ENCODE measurements at regions not wholly inside any gene's neighbourhood (a gene's known extent, or its start where the extent isn't known, plus 50 kb on each side); places are given as distances from the start of the nearest gene placed in this dataset.

GRCh38 chr12:127360580-127360979, 906.4 kb upstream of the TMEM132C start:
- 81% methylated on average over 5 of the region's 6 CpGs for WGBS (ENCODE audit: insufficient coverage)
- POLR2A ChIA-PET = no interaction called here
- no peaks in the 10 kb centered on the region for H3K4me1 ChIP-seq (ENCODE audit: control extremely low read depth in 1 of 4, control insufficient read depth in 4 of 4, insufficient read depth in 4 of 4, low read length in 3 of 4)
- CTCF ChIA-PET = no interaction called here
- no peak overlapping the region for H3K27ac ChIP-seq (ENCODE audit: insufficient read depth in 1 of 2, low read depth in 1 of 2, low read length in 2 of 2, poor library complexity in 1 of 2, severe bottlenecking in 2 of 2)
- no peaks in the 10 kb centered on the region for H3K27me3 ChIP-seq (replicated peaks in 2 of 5; ENCODE audit: control insufficient read depth in 4 of 5, insufficient read depth in 5 of 5, low read length in 4 of 5)
- no peaks in the 10 kb centered on the region for H3K9me3 ChIP-seq (ENCODE audit: control extremely low read depth in 1 of 5, control insufficient read depth in 4 of 5, insufficient read depth in 2 of 5, low read depth in 1 of 5, low read length in 4 of 5)
- DNase-seq = no peak
- no peaks in the 10 kb centered on the region for H3K36me3 ChIP-seq (ENCODE audit: control insufficient read depth in 4 of 4, insufficient read depth in 4 of 4, low read length in 3 of 4)
- H3K4me3 ChIP-seq (ENCODE audit: control insufficient read depth in 1 of 7, extremely low read depth in 1 of 7, insufficient read depth in 4 of 7, low read depth in 2 of 7, low read length in 6 of 7) = no peak overlapping the region

GRCh38 chr12:127362121-127362520, 904.8 kb upstream of the TMEM132C start:
- no peaks in the 10 kb centered on the region for H3K27me3 ChIP-seq (replicated peaks in 2 of 5; ENCODE audit: control insufficient read depth in 4 of 5, insufficient read depth in 5 of 5, low read length in 4 of 5)
- peaks cover 0 to 2% (median 0%) of the 10 kb centered on the region in 5 experiments for H3K9me3 ChIP-seq (ENCODE audit: control extremely low read depth in 1 of 5, control insufficient read depth in 4 of 5, insufficient read depth in 2 of 5, low read depth in 1 of 5, low read length in 4 of 5)
- H3K27ac ChIP-seq (ENCODE audit: insufficient read depth in 1 of 2, low read depth in 1 of 2, low read length in 2 of 2, poor library complexity in 1 of 2, severe bottlenecking in 2 of 2) = no peak overlapping the region
- no peak overlapping the region for H3K4me3 ChIP-seq (ENCODE audit: control insufficient read depth in 1 of 7, extremely low read depth in 1 of 7, insufficient read depth in 4 of 7, low read depth in 2 of 7, low read length in 6 of 7)
- no peaks in the 10 kb centered on the region for H3K36me3 ChIP-seq (ENCODE audit: control insufficient read depth in 4 of 4, insufficient read depth in 4 of 4, low read length in 3 of 4)
- no peaks in the 10 kb centered on the region for H3K4me1 ChIP-seq (ENCODE audit: control extremely low read depth in 1 of 4, control insufficient read depth in 4 of 4, insufficient read depth in 4 of 4, low read length in 3 of 4)
- ChIA-PET POLR2A (no interaction called here), CTCF (no interaction called here)
- no peak for DNase-seq
- 96% methylated on average over 2 of the region's 4 CpGs for WGBS (ENCODE audit: insufficient coverage)

- Histone ChIP-seq H3K4me3 (ENCODE audit: control insufficient read depth in 1 of 7, extremely low read depth in 1 of 7, insufficient read depth in 4 of 7, low read depth in 2 of 7, low read length in 6 of 7) (no peak overlapping the region), H3K4me1 (ENCODE audit: control extremely low read depth in 1 of 4, control insufficient read depth in 4 of 4, insufficient read depth in 4 of 4, low read length in 3 of 4) (no peaks in the 10 kb centered on the region), H3K27ac (ENCODE audit: insufficient read depth in 1 of 2, low read depth in 1 of 2, low read length in 2 of 2, poor library complexity in 1 of 2, severe bottlenecking in 2 of 2) (no peak overlapping the region), H3K9me3 (ENCODE audit: control extremely low read depth in 1 of 5, control insufficient read depth in 4 of 5, insufficient read depth in 2 of 5, low read depth in 1 of 5, low read length in 4 of 5) (peaks cover 0 to 2% (median 0%) of the 10 kb centered on the region in 5 experiments), H3K36me3 (ENCODE audit: control insufficient read depth in 4 of 4, insufficient read depth in 4 of 4, low read length in 3 of 4) (no peaks in the 10 kb centered on the region), H3K27me3 (replicated peaks in 2 of 5; ENCODE audit: control insufficient read depth in 4 of 5, insufficient read depth in 5 of 5, low read length in 4 of 5) (no peaks in the 10 kb centered on the region)
- ChIA-PET POLR2A (no interaction called here), CTCF (interaction anchor here (1.2 kb wide), 1 partner anchor 255 kb away, joined by 4 read pairs; no protein-coding TSS in a partner anchor)
- WGBS (ENCODE audit: insufficient coverage) = 75% methylated on average over 1 of the region's 2 CpGs
- DNase-seq = no peak
These were observed 903.6 kb upstream of the TMEM132C start for GRCh38 chr12:127363392-127363791.

- H3K4me3 ChIP-seq (ENCODE audit: control insufficient read depth in 1 of 7, extremely low read depth in 1 of 7, insufficient read depth in 4 of 7, low read depth in 2 of 7, low read length in 6 of 7) = no peak overlapping the region
- H3K36me3 ChIP-seq (ENCODE audit: control insufficient read depth in 4 of 4, insufficient read depth in 4 of 4, low read length in 3 of 4) = no peaks in the 10 kb centered on the region
- POLR2A ChIA-PET = no interaction called here
- 95% methylated on average over 4 of the region's 4 CpGs for WGBS (ENCODE audit: insufficient coverage)
- H3K9me3 ChIP-seq (ENCODE audit: control extremely low read depth in 1 of 5, control insufficient read depth in 4 of 5, insufficient read depth in 2 of 5, low read depth in 1 of 5, low read length in 4 of 5) = no peaks in the 10 kb centered on the region
- CTCF ChIA-PET = no interaction called here
- no peaks in the 10 kb centered on the region for H3K4me1 ChIP-seq (ENCODE audit: control extremely low read depth in 1 of 4, control insufficient read depth in 4 of 4, insufficient read depth in 4 of 4, low read length in 3 of 4)
- no peak overlapping the region for H3K27ac ChIP-seq (ENCODE audit: insufficient read depth in 1 of 2, low read depth in 1 of 2, low read length in 2 of 2, poor library complexity in 1 of 2, severe bottlenecking in 2 of 2)
- DNase-seq = no peak
- H3K27me3 ChIP-seq (replicated peaks in 2 of 5; ENCODE audit: control insufficient read depth in 4 of 5, insufficient read depth in 5 of 5, low read length in 4 of 5) = no peaks in the 10 kb centered on the region
These were observed 893.4 kb upstream of the TMEM132C start for GRCh38 chr12:127373559-127373958.

GRCh38 chr12:127374447-127374846, 892.5 kb upstream of the TMEM132C start:
- no peaks in the 10 kb centered on the region for H3K9me3 ChIP-seq (ENCODE audit: control extremely low read depth in 1 of 5, control insufficient read depth in 4 of 5, insufficient read depth in 2 of 5, low read depth in 1 of 5, low read length in 4 of 5)
- H3K36me3 ChIP-seq (ENCODE audit: control insufficient read depth in 4 of 4, insufficient read depth in 4 of 4, low read length in 3 of 4) = no peaks in the 10 kb centered on the region
- H3K27ac ChIP-seq (ENCODE audit: insufficient read depth in 1 of 2, low read depth in 1 of 2, low read length in 2 of 2, poor library complexity in 1 of 2, severe bottlenecking in 2 of 2) = no peak overlapping the region
- no peak for DNase-seq
- no peaks in the 10 kb centered on the region for H3K4me1 ChIP-seq (ENCODE audit: control extremely low read depth in 1 of 4, control insufficient read depth in 4 of 4, insufficient read depth in 4 of 4, low read length in 3 of 4)
- ChIA-PET POLR2A (no interaction called here), CTCF (no interaction called here)
- peaks cover 0 to 2% (median 0%) of the 10 kb centered on the region in 5 experiments for H3K27me3 ChIP-seq (replicated peaks in 2 of 5; ENCODE audit: control insufficient read depth in 4 of 5, insufficient read depth in 5 of 5, low read length in 4 of 5)
- H3K4me3 ChIP-seq (ENCODE audit: control insufficient read depth in 1 of 7, extremely low read depth in 1 of 7, insufficient read depth in 4 of 7, low read depth in 2 of 7, low read length in 6 of 7) = no peak overlapping the region

- H3K4me3 ChIP-seq (ENCODE audit: control insufficient read depth in 1 of 7, extremely low read depth in 1 of 7, insufficient read depth in 4 of 7, low read depth in 2 of 7, low read length in 6 of 7) = peak overlapping the region in 3 of 7 experiments; percentile 32 to 62 (median 55)
- 3% methylated on average over 31 of the region's 33 CpGs for WGBS (ENCODE audit: insufficient coverage)
- peak; percentile 29 to 56 (median 43) for DNase-seq
These were observed 885.8 kb upstream of the TMEM132C start for GRCh38 chr12:127381043-127381668.

GRCh38 chr12:127381681-127382080, 885.3 kb upstream of the TMEM132C start:
- DNase-seq = no peak
- ChIA-PET POLR2A (interaction anchor here (0.6 kb wide), 1 partner anchor 297 kb away, joined by 3 read pairs; no protein-coding TSS in a partner anchor), CTCF (interaction anchor here (0.7 to 1.9 kb wide), 11 partner anchors 9 to 634 kb away, joined by 3 to 11 read pairs (median 4); no protein-coding TSS in a partner anchor)
- Histone ChIP-seq H3K27me3 (replicated peaks in 2 of 5; ENCODE audit: control insufficient read depth in 4 of 5, insufficient read depth in 5 of 5, low read length in 4 of 5) (peaks cover 0 to 5% (median 2%) of the 10 kb centered on the region in 5 experiments), H3K9me3 (ENCODE audit: control extremely low read depth in 1 of 5, control insufficient read depth in 4 of 5, insufficient read depth in 2 of 5, low read depth in 1 of 5, low read length in 4 of 5) (no peaks in the 10 kb centered on the region), H3K27ac (ENCODE audit: insufficient read depth in 1 of 2, low read depth in 1 of 2, low read length in 2 of 2, poor library complexity in 1 of 2, severe bottlenecking in 2 of 2) (no peak overlapping the region), H3K4me1 (ENCODE audit: control extremely low read depth in 1 of 4, control insufficient read depth in 4 of 4, insufficient read depth in 4 of 4, low read length in 3 of 4) (peaks cover 0 to 4% (median under 1%) of the 10 kb centered on the region in 4 experiments), H3K4me3 (ENCODE audit: control insufficient read depth in 1 of 7, extremely low read depth in 1 of 7, insufficient read depth in 4 of 7, low read depth in 2 of 7, low read length in 6 of 7) (no peak overlapping the region), H3K36me3 (ENCODE audit: control insufficient read depth in 4 of 4, insufficient read depth in 4 of 4, low read length in 3 of 4) (no peaks in the 10 kb centered on the region)
- 66% methylated on average over 4 of the region's 6 CpGs for WGBS (ENCODE audit: insufficient coverage)

More at GRCh38 chr12:127381043-127381668, 885.8 kb upstream of the TMEM132C start:
- POLR2A ChIA-PET = no interaction called here
- Histone ChIP-seq H3K36me3 (ENCODE audit: control insufficient read depth in 4 of 4, insufficient read depth in 4 of 4, low read length in 3 of 4) (no peaks in the 10 kb centered on the region), H3K27ac (ENCODE audit: insufficient read depth in 1 of 2, low read depth in 1 of 2, low read length in 2 of 2, poor library complexity in 1 of 2, severe bottlenecking in 2 of 2) (no peak overlapping the region), H3K4me1 (ENCODE audit: control extremely low read depth in 1 of 4, control insufficient read depth in 4 of 4, insufficient read depth in 4 of 4, low read length in 3 of 4) (peaks cover 0 to 4% (median under 1%) of the 10 kb centered on the region in 4 experiments), H3K9me3 (ENCODE audit: control extremely low read depth in 1 of 5, control insufficient read depth in 4 of 5, insufficient read depth in 2 of 5, low read depth in 1 of 5, low read length in 4 of 5) (no peaks in the 10 kb centered on the region), H3K27me3 (replicated peaks in 2 of 5; ENCODE audit: control insufficient read depth in 4 of 5, insufficient read depth in 5 of 5, low read length in 4 of 5) (peaks cover 0 to 5% (median 2%) of the 10 kb centered on the region in 5 experiments)
- CTCF ChIA-PET = interaction anchor here (0.6 to 1.9 kb wide), 12 partner anchors 8 to 634 kb away, joined by 3 to 11 read pairs (median 4); no protein-coding TSS in a partner anchor

All from common myeloid progenitor, CD34-positive (primary cell).